Neural cell (in vitro differentiated cells): ENCODE measurements at regions not wholly inside any gene's neighbourhood (a gene's known extent, or its start where the extent isn't known, plus 50 kb on each side); places are given as distances from the start of the nearest gene placed in this dataset.

ENCODE experiments used
- CTCF ChIP-seq: fragments of 450-650 bp; IDR thresholded peaks from 2 replicates; pipeline ENCODE4 v1.5.1; 2014; ENCODE audit warnings: antibody characterized with exemption, mild to moderate bottlenecking, moderate library complexity; ENCODE audit not compliant: poor library complexity, severe bottlenecking
- EP300 ChIP-seq: fragments of 450-650 bp; conservative IDR thresholded peaks from 2 replicates; pipeline ENCODE4 v1.6.1; 2014; ENCODE audit warnings: antibody characterized with exemption, mild to moderate bottlenecking, moderate library complexity; ENCODE audit not compliant: poor library complexity, severe bottlenecking
- EZH2 ChIP-seq: fragments of 200-600, 300-800 bp; shearing (Covaris generic), sonication (generic); IDR thresholded peaks from 2 replicates; pipeline ENCODE4 v1.6.1; 2014; ENCODE audit warnings: antibody characterized with exemption, low read length, borderline replicate concordance, mild to moderate bottlenecking; ENCODE audit not compliant: insufficient read depth, poor library complexity, severe bottlenecking
- POLR2AphosphoS5 ChIP-seq: IDR thresholded peaks from 2 replicates; pipeline ENCODE4 v1.6.1; 2012
- RAD21 ChIP-seq: fragments of 450-650 bp; conservative IDR thresholded peaks from 2 replicates; pipeline ENCODE4 v1.6.1; 2014; ENCODE audit warnings: antibody characterized with exemption, mild to moderate bottlenecking, moderate library complexity
- REST ChIP-seq: IDR thresholded peaks from 2 replicates; pipeline ENCODE4 v1.6.1; 2012; ENCODE audit warnings: borderline replicate concordance
- TAF1 ChIP-seq: IDR thresholded peaks from 2 replicates; pipeline ENCODE4 v1.6.1; 2012; ENCODE audit warnings: low read depth

- TF ChIP-seq CTCF, result no peak
- TF ChIP-seq EZH2, result no peak
- no peak for TF ChIP-seq REST
- TF ChIP-seq EP300, result no peak
- TF ChIP-seq TAF1, result no peak
- TF ChIP-seq RAD21, result no peak
- no peak for TF ChIP-seq POLR2AphosphoS5
Observed at GRCh38 chr3:28613511-28614106, 265.0 kb upstream of the AZI2 start.
